HG03354 (cell line): ENCODE measurements at regions not wholly inside any gene's neighbourhood (a gene's known extent, or its start where the extent isn't known, plus 50 kb on each side); places are given as distances from the start of the nearest gene placed in this dataset.
"Not testable (repeated sequence)": the region's sequence is repeated elsewhere in the genome, so short reads cannot be mapped to it uniquely, and the experiment has no call there.

ENCODE experiments used
- ATAC-seq: cut with Tn5 transposase; IDR thresholded peaks from one replicate; pipeline ENCODE4 v1.9.1; 2021; ENCODE audit warnings: mild to moderate bottlenecking; ENCODE audit not compliant: unreplicated experiment, poor library complexity, severe bottlenecking

DNA sequence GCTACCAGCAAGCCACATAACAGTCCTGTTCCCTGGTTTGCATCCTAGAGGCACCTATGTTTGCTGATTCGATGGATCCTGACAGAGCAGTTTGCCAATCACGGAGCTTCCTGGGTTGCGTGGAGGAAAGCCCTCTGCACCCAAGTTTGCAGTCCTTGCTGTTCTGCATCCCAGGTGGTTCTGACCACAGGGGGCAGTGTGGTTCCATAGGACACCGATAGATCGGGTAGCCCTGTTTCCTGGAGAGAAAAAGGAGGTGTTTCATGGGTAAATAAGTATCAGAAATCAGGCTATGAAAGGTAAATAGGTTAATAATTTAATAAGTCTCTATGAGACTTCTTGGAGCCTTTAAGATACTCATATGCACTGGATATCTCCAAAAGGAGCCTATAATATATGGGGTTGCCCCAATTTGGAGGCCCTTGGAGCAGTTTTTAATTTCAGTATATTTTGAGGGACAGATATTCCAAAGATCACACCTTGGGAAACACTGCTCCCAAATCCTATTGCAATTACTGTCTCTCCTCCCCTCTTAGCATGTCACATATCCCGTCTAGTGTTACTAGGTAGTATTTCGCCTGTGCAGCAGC is 194.6 kb upstream of the TPM1 start:
- no peak for ATAC-seq

DNA sequence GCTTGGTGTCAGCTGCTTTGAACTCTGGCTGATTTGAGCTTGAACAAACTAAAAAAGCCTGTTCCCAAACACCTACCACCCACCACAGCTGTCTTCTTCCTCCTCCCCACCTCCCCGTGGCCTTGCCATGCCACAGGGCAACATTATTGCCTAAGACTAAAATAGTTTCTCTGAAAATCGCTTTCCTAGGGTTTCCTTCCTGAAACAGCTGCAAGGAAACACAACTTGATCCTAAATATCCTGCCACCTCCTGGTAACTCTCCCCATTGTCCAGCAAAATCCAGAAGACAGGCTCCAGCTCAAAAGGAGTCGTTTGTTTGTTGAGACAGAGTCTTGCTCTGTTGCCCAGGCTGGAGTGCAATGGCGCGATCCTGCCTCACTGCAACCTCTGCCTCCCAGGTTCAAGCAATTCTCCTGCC is 193.9 kb upstream of the TPM1 start:
- no peak for ATAC-seq

DNA sequence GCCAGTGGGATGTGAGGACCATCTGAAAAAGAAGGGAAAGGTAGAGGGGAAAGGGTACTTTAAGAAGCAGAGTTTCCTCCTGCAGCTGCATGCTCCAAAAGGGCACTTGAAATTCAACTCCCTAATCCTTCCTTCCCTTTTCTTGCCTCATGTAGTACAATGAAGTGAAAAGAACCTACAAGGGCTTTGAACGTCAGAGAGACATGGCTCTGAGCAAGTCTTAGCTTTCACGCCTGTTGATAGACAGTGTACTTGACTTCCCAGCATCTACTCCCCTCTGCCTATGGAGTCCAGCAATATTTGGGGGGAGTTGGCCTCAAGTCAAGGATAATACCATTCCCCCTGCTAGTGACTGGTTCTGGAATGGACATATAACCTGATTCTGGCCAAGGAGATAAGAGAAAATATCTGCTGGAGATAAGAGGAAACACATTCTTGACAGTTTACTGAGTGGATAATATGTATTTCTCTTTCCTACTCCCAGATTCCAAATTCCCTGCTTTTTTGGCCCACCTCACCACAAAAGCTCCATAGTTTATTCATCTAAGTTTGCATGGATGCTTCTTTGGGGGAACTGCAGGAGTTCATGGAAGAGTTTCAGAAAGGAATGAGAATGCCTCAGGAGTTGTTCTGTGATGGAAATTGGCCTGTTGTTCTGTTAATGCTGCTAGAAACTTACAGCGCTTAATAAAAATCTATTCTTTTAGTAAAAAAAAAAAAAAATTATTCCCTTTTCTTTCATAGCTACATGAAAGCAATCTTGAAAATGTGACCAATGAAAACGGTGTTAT is 193.0 kb upstream of the TPM1 start:
- ATAC-seq: no peak

DNA sequence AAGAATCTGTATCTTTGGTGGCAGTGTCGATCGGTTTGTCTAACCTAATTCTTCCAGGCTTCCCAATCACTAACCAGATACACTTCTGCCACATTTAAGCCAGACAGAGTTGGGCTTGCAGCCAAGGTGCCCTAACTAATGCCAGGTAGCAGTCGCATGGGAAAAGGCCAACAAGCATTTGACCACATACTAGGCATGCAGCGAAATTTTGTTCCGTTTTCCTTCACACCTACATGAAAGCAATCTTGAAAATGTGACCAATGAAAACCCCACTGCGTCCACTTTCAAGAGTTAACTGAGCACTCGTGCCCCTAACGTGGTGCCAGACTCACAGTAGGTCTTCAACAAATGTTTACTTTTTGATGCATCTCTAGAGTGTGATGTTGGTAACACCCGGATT is 192.2 kb upstream of the TPM1 start:
- ATAC-seq: no peak

DNA sequence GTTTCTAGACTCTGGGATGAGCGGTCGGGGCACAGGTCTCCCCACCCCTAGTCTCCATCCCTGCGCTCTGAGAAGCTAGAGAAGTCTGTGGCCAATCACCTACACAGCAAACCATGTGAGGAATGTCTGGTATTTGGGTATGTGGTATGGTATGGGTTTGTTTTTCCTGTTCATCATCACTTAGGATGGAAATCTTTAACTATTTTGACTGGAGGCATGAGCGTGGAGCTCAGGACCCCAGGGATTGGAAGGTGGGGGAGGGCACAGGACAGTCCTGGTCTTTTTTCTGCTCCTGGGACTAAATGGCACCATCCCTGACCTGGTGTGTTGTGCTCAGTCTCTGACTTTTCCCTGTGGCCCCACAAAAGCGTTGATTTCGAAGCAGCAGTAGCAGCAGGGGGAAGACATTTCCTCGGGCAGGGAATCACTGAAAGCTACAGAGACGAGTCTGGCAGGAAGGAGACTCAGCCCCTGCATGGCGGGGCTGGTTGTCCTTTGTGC is 191.7 kb upstream of the TPM1 start:
- ATAC-seq: no peak

DNA sequence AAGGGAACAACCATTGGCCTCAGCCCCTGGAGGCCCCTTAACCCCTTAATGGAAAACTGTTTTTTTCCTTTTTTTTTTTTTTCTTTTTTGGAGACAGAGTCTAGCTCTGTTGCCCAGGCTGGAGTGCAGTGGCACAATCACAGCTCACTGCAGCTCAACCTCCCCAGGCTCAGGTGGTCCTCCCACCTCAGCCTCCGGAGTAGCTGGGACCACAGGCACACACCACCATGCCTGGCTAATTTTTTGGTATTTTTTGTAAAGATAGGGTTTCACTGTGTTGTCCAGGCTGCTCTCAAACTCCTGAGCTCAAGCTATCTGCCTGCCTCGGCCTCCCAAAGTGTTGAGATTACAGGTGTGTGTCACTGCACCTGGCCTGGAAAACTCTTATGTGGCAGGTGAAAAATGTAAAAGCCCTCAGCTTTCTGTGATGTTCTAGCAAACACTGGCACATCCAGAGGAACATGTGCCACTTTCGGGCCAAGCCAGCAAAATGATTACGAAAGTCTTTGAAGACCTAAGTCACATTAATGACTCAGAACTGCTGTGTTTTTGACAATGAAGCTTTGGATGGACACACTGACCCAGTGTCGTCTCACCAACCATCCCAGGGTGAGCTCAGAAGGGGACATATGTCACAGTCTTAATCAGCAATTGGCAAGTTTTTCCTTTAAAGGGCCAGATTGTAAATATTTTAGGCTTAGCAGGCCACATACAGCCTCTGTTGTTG is 189.3 kb upstream of the TPM1 start:
- no peak for ATAC-seq

DNA sequence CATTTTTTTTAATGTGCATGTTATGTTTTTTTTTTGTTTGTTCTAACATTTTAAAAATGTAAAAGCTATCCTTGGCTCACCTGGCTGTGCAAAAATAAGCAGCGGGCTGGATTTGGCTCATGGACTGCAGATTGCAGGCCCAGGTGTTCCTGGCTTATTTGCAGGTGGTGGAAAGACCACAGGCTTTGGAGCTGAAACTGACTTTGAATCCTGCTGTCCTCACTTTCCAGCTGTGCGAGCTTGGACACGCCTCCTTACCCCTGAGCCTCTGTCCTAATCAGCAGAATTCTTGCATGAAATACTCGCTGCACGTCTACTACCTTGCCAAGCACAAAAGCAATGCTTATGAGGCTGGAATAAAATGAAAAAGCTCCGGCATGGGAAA is 188.7 kb upstream of the TPM1 start:
- ATAC-seq: no peak

DNA sequence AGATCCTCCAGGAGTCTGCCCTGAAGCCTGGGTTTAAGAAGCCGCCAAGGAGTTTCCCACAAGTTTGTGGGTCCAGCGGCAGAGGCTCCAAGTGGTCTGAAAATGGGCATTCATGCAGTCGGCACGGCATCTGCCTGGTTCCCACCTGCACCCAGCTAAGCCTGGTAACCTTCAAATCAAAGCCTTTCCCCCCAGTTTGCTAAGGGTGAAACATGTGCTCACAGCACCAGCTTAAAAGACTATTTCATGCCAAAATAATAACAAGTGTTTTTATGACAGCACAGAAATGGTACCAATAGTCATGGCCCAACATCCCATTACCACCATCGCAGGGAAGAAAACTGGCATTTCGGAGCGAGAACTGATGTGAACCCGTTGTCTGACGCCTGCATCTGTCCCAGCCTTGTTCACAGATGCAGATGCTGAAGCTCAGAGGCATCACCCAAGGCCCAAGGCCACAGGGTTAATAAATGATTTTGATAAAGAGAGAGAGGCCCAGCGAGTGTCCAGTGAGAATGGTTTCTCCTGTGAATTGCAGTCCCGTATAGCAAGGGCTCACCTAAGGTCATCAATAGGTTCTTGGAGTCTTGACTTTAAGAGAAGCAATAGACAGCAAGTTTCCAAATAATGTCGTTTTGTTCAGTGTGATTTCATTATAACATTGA is 188.0 kb upstream of the TPM1 start:
- ATAC-seq: no peak

DNA sequence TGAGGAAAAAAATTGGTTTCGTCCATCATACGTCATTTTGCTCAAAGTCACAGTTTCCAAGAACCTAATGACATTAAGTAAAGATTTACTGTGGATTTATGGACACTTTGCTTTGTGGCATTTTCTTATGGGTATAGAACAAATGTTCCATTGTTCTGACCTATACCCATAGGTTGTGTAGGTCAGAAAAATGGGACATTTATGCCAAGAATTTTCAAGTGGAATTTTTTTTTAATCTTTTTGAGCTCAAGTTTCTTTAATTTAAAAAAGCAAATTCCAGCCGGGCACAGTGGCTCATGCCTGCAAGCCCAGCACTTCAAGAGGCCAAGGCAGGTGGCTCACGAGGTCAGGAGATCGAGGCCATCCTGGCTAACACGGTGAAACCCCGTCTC is 187.5 kb upstream of the TPM1 start:
- ATAC-seq: no peak

DNA sequence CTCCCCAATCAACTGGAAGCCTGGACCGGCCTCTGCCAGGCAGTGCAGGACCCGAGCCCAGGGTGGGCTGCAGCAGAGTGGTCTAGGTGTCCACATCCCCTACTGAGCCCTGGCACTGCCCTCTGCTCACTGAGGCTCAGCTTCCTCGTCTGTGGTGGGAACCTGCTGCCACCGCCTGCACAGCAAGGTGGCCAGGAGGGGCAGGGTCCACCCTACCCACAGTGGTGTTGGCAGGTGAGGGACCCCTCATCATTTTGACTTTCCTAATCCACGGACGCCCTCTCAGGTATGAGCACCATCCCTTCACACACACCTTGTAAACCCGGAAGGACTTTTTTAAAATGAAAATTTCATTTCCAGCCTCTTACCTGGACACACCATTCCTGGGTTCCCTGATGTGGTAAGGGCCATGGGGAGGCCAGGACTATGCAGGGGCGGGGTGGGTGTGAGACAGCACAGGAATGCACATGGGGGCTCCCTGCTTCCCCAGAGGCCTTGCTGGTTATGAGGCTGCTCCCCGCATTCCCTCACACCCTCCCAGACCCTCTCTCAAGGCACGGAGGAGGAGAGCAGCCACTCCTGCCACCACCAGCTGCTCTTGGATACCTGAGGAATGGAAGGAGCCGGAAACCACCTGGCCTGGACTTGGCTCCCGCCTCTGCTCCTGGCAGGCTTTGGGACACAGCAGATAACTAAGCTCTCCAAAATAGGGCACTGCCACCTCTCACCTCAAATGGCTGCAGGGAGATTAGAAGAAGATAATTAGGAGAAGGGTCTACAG is 185.9 kb upstream of the TPM1 start:
- no peak for ATAC-seq

DNA sequence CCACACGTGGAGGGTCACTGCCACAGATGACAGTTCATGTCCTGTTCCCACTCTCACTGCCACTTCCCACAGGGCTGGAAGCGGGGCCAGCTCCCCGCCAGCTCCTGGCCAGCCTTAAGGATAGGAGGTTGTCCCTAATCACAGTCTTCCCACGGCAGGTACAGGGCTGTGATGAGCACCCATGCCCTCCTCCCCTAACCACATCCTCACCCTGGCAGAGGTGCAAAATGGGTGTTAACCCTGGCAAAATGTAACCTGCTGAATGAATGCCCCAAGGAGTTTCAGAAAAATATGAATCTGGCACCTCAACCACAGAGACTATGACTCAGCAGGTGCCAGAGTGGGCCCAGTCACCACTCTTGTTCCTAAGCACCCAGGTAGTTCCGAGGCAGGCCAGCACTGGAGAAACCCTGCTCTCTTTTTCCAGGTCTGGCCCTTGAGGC is 185.1 kb upstream of the TPM1 start:
- no peak for ATAC-seq

DNA sequence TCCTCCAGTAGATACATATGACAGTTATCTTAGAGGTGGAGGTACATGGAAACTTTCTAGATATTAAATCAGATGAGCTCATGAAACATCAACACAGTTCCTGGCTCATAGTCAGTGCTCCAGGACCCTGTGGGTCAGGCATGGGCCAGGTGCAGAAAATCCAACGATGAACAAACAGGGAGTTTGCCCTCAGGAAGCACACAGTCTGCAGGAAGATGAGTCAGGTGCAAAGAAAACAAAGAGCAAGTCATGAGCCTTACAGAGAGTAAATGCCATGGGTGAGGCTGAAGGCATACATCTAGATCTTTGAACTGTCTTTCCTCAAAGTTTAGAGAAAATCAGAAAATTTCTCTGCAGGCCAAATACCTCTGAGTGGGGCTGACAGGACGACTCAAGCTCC is 184.2 kb upstream of the TPM1 start:
- no peak for ATAC-seq

DNA sequence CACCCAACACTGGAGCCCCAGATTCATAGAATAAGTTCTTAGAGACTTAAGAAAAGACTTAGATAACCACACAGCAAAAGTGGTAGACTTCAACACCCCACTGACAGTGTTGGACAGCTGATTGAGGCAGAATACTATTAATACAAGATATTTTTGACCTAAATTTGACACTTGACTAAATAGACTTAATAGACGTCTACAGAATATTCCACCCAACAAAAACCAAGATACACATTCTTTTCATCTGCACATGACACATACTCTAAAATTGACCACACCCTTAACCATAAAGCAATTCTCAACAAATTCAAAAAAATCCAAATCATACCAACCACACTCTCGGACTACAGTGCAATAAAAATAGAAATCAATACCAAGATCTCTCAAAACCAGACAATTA is 179.8 kb upstream of the TPM1 start:
- no peak for ATAC-seq

DNA sequence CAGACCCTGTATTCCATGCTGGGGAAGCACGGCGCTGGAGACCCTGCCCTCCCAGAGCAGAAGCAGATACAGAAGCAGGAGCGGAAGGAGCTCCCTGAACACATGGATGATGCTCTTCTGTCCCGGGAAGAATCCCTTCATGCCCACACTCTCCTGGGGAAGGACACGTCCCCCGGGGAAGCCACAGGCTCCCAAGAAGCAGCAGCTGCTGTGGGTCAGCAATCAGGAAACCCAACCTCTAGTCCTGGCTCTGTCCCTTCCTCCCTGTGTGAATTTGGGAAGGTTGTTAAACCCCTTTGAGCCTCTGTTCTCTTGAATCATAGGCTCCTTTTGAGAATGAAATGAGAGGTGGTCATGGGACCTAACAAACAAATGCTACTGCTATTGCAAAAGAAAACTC is 176.2 kb upstream of the TPM1 start:
- no peak for ATAC-seq

DNA sequence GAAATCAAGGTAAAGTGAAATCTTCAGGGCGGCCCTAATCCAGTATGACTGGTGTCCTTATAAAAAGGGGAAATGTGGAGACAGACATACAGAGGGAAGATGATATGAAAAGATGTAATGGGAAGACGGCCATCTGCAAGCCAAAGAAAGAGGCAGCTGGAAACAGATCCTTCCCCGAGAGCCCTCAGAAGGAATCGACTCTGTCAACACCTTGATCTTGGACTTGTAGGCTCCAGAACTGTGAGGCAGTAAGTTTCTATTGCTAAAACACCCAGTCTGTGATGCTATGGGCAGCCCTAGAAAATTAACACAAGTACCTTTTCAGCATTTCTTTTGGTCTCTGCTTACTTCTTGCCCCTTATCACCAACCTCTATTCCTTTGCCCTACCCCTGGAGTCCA is 174.7 kb upstream of the TPM1 start:
- ATAC-seq: no peak

DNA sequence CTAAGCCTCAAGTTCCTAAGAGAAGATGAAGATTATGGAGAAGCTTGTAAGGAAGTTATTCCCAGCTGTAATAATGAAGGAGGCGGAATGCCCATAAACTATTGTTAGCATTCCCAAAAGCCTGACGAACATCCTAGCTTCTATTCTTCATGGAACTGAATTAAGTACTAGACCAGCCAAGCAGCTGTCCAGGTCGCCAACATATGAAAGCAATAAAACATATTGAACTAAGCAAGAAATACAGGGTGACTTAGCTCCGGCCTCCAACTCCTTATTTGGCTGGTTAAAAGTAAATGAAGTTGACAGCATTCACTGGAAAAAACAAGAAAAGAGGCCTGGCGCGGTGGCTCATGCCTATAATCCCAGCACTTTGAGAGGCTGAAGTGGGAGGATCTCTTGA is 174.0 kb upstream of the TPM1 start:
- no peak for ATAC-seq

DNA sequence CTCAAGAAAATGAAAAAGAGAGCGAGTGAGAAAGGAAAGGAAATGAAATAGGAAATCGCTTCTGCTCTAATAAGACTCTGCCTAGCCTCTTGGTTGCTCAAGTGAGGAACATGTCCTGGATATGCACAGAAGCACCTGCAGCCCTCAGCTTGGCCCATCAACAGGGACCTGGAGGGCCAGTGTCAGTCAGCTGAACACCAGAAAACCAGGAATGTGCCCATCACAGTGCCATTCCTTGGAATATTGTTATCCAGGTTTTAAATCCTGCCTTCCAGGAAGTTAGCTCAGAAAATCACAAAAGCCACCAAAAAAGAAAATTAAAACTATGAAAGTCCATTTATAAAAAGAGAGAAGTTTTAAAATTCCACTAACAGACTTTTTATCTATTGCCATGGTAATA is 173.4 kb upstream of the TPM1 start:
- ATAC-seq: no peak

DNA sequence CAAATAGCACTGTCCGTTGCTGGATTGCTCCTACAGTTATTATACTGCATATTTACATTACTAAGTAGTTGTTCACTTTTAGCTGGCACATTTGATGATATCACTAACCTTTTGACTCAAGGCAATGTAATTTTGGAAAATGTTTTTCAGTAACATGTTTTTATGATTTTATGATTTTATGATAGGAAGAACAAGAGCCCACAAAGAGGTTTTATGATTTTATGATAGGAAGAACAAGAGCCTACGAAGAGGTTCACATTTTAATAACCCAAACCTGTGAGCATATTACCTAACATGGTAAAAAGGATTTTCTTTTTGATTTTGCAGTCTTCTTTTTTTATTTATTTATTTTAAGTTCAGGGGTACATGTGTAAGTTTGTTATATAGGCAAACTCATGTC is 172.3 kb upstream of the TPM1 start:
- ATAC-seq: no peak

DNA sequence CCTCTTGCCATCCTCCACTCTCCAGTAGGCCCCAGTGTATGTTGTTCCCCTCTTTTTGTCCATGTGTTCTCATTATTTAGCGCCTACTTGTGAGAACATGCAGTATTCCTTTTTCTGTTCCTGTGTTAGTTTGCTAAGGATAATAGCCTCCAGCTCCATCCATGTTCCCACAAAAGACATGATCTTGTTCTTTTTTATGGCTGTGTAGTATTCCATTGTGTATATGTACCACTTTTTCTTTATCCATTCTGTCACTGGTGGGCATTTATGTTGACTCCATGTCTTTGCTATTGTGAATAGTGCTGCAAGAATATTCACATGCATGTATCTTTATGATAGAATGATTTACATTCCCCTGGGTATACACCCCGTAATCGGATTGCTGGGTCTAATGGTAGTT is 171.8 kb upstream of the TPM1 start:
- ATAC-seq: not testable (repeated sequence)

DNA sequence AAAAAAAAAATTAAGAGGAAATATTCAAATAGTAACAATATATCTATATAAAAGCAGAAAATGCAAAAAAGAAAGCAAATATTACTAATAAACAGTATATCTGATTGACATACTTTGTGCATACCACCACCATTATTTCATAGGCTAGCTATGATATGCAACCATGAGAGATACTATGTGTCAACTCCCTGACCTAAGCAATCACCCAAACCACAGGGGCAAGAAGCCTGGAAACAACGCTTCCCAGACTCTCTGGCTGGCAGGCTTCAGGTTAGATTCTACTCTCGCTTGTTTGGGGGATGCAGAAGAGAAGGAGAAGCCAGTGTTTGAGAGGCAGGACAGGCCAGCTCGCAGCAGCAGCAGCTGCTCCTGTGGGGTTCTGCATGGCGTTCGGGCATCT is 169.3 kb upstream of the TPM1 start:
- no peak for ATAC-seq
